GM23248 (cell line): ENCODE measurements at regions not wholly inside any gene's neighbourhood (a gene's known extent, or its start where the extent isn't known, plus 50 kb on each side); places are given as distances from the start of the nearest gene placed in this dataset.

Source experiments
- DNase-seq: peaks from one replicate; pipeline ENCODE4 v3.0.0-alpha.2; 2015
- H2AFZ ChIP-seq: fragments of 200-600 bp; sonication (generic); 2 replicates; pipeline ENCODE4 v1.6.1; 2016; ENCODE audit warnings: antibody characterized with exemption
- H3F3A ChIP-seq: fragments of 200-600 bp; sonication (generic); 2 replicates; pipeline ENCODE4 v1.6.1; 2016; ENCODE audit warnings: mild to moderate bottlenecking, antibody characterized with exemption, mixed run types; ENCODE audit not compliant: insufficient read depth
- H3K27ac ChIP-seq: fragments of 200-600 bp; sonication (generic); 2 replicates; pipeline ENCODE4 v1.5.1; 2016; ENCODE audit warnings: mild to moderate bottlenecking
- H3K27me3 ChIP-seq: fragments of 200-600 bp; sonication (generic); replicated peaks from 2 replicates; pipeline ENCODE4 v1.6.1; 2016; ENCODE audit warnings: mild to moderate bottlenecking; ENCODE audit not compliant: insufficient read depth
- H3K36me3 ChIP-seq: fragments of 200-600 bp; sonication (generic); 2 replicates; pipeline ENCODE4 v1.6.1; 2016; ENCODE audit warnings: low read depth, mild to moderate bottlenecking
- H3K4me1 ChIP-seq: fragments of 200-600 bp; sonication (generic); 2 replicates; pipeline ENCODE4 v1.6.1; 2016; ENCODE audit warnings: mild to moderate bottlenecking; ENCODE audit not compliant: insufficient read depth
- H3K4me2 ChIP-seq: fragments of 200-600 bp; sonication (generic); one replicate; pipeline ENCODE4 v1.6.1; 2016; ENCODE audit warnings: mild to moderate bottlenecking; ENCODE audit not compliant: unreplicated experiment
- H3K4me3 ChIP-seq: fragments of 200-600 bp; sonication (generic); 2 replicates; pipeline ENCODE4 v1.5.1; 2016; ENCODE audit warnings: mild to moderate bottlenecking
- H3K79me2 ChIP-seq: fragments of 200-600 bp; sonication (generic); 2 replicates; pipeline ENCODE4 v1.6.1; 2016; ENCODE audit warnings: mild to moderate bottlenecking; ENCODE audit not compliant: insufficient read depth
- H3K9ac ChIP-seq: fragments of 200-600 bp; sonication (generic); 2 replicates; pipeline ENCODE4 v1.6.1; 2016; ENCODE audit warnings: mild to moderate bottlenecking
- H3K9me2 ChIP-seq: fragments of 200-600 bp; sonication (generic); 2 replicates; pipeline ENCODE4 v1.6.1; 2016; ENCODE audit warnings: mixed run types, mild to moderate bottlenecking, moderate library complexity; ENCODE audit not compliant: insufficient read depth
- H3K9me3 ChIP-seq: fragments of 200-600 bp; sonication (generic); one replicate; pipeline ENCODE4 v1.6.1; 2017; ENCODE audit warnings: low read depth
- H4K20me1 ChIP-seq: fragments of 200-600 bp; sonication (generic); 2 replicates; pipeline ENCODE4 v1.6.0; 2016; ENCODE audit not compliant: insufficient read depth
- EZH2 ChIP-seq: fragments of 200-600 bp; sonication (generic); IDR thresholded peaks from 2 replicates; pipeline ENCODE4 v1.6.1; 2018; ENCODE audit warnings: antibody characterized with exemption, mild to moderate bottlenecking; ENCODE audit not compliant: insufficient read depth, poor library complexity, severe bottlenecking
- EZH2phosphoT487 ChIP-seq: fragments of 200-600 bp; sonication (generic); IDR thresholded peaks from 2 replicates; pipeline ENCODE4 v1.6.1; 2018; ENCODE audit warnings: antibody characterized with exemption, moderate library complexity, mild to moderate bottlenecking, low read depth; ENCODE audit not compliant: insufficient read depth
- WGBS, 2 experiments: methylation state at CpG; one replicate each; pipeline ENCODE4 v1.1.6; 2015 to 2017; ENCODE audit warnings: low lambda C conversion rate in 2 of 2, low coverage in 1 of 2; ENCODE audit errors: missing lambda C conversion rate in 2 of 2; 5-methylcytosine and 5-hydroxymethylcytosine counted together
- in situ Hi-C: fragments of 300-500 bp; cut with MboI; formaldehyde crosslinking; loops from 2 replicates; pipeline ENCODE4 v1.15.0; 2020

GRCh38 chr11:91630916-91631673, 593.5 kb upstream of the FAT3 start:
- in situ Hi-C loops: no loop called here
- H3K4me1 ChIP-seq: no peaks in the 10 kb centered on the region
- no peak overlapping the region for H2AFZ ChIP-seq
- H3K9me3 ChIP-seq: no peaks in the 10 kb centered on the region
- TF ChIP-seq EZH2 (no peak), EZH2phosphoT487 (no peak)
- H3K4me2 ChIP-seq: no peak overlapping the region
- no peak for DNase-seq
- H3K36me3 ChIP-seq: no peaks in the 10 kb centered on the region
- H3K79me2 ChIP-seq: no peaks in the 10 kb centered on the region
- no peak overlapping the region for H3K9ac ChIP-seq
- no peaks in the 10 kb centered on the region for H3K27me3 ChIP-seq
- no peak overlapping the region for H3K4me3 ChIP-seq
- no peaks in the 10 kb centered on the region for H3F3A ChIP-seq
- no peaks in the 10 kb centered on the region; the same call in 1 of the 2 replicates for H3K9me2 ChIP-seq
- 4 to 7% methylated on average over 4 of the region's 4 CpGs for WGBS, 2 experiments
- H4K20me1 ChIP-seq: no peaks in the 10 kb centered on the region
- no peak overlapping the region for H3K27ac ChIP-seq

- no peak overlapping the region for H3K4me2 ChIP-seq
These were observed 599.1 kb upstream of the FAT3 start for GRCh38 chr11:91625495-91625894.

GRCh38 chr11:91624021-91624420, 600.6 kb upstream of the FAT3 start:
- TF ChIP-seq EZH2phosphoT487 (no peak), EZH2 (no peak)
- in situ Hi-C loops: no loop called here
- H3K9me2 ChIP-seq: no peaks in the 10 kb centered on the region
- H3F3A ChIP-seq: no peaks in the 10 kb centered on the region
- no peaks in the 10 kb centered on the region for H3K36me3 ChIP-seq
- peaks cover 6% of the 10 kb centered on the region for H3K9me3 ChIP-seq
- no peaks in the 10 kb centered on the region for H3K79me2 ChIP-seq
- H3K4me1 ChIP-seq: no peaks in the 10 kb centered on the region
- WGBS, 2 experiments: 39 to 43% methylated on average over 5 of the region's 5 CpGs
- no peak for DNase-seq
- no peaks in the 10 kb centered on the region for H4K20me1 ChIP-seq
- no peak overlapping the region for H3K4me2 ChIP-seq
- no peak overlapping the region for H2AFZ ChIP-seq
- no peak overlapping the region for H3K9ac ChIP-seq
- no peak overlapping the region for H3K27ac ChIP-seq
- H3K4me3 ChIP-seq: no peak overlapping the region
- no peaks in the 10 kb centered on the region for H3K27me3 ChIP-seq

More at GRCh38 chr11:91625495-91625894, 599.1 kb upstream of the FAT3 start:
- TF ChIP-seq EZH2phosphoT487 (no peak), EZH2 (no peak)
- Histone ChIP-seq H3K79me2 (no peaks in the 10 kb centered on the region), H3K9me3 (peaks cover 2% of the 10 kb centered on the region), H3K9me2 (no peaks in the 10 kb centered on the region), H3K4me1 (no peaks in the 10 kb centered on the region), H3K36me3 (no peaks in the 10 kb centered on the region), H2AFZ (no peak overlapping the region), H3K27me3 (no peaks in the 10 kb centered on the region), H3F3A (no peaks in the 10 kb centered on the region), H3K4me3 (no peak overlapping the region), H3K27ac (no peak overlapping the region), H3K9ac (no peak overlapping the region), H4K20me1 (no peaks in the 10 kb centered on the region)
- DNase-seq: no peak
- in situ Hi-C loops: no loop called here
- 0 to 9% methylated on average over 1 of the region's 1 CpG for WGBS, 2 experiments

DNA sequence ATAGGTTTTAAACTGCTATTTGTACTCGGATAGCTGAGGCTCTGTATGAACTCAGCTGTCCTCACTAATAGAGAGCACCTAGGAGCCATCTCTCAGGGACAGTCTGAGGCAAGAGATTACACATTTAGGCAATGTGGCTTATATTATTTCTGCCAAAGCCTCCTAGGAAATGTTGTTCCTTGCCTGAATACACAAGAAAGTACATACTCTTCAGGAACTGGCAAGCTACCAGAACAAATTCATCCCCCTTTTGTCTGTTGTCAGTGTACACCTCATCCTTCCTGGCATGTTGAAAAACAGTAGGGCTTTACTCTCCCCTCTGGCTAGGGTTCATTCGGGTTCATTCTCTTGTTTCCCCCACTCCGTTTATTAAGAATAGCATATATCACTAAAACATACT, 615.9 kb upstream of the FAT3 start:
- no peak for DNase-seq
- H3K36me3 ChIP-seq: no peaks in the 10 kb centered on the region
- no peaks in the 10 kb centered on the region for H3K27me3 ChIP-seq
- in situ Hi-C loops: no loop called here
- no peaks in the 10 kb centered on the region for H4K20me1 ChIP-seq
- H3K4me2 ChIP-seq: no peak overlapping the region
- no peak for TF ChIP-seq EZH2
- TF ChIP-seq EZH2phosphoT487: no peak
- H3K4me3 ChIP-seq: no peak overlapping the region
- no peaks in the 10 kb centered on the region for H3F3A ChIP-seq
- 13 to 14% methylated on average over 3 of the region's 3 CpGs for WGBS, 2 experiments
- H2AFZ ChIP-seq: no peak overlapping the region
- no peaks in the 10 kb centered on the region for H3K4me1 ChIP-seq
- H3K79me2 ChIP-seq: no peaks in the 10 kb centered on the region
- H3K27ac ChIP-seq: no peak overlapping the region
- H3K9me2 ChIP-seq: no peaks in the 10 kb centered on the region
- H3K9ac ChIP-seq: no peak overlapping the region
- no peaks in the 10 kb centered on the region for H3K9me3 ChIP-seq
